ENCODE measurements at regions not wholly inside any gene's neighbourhood (a gene's known extent, or its start where the extent isn't known, plus 50 kb on each side); places are given as distances from the start of the nearest gene placed in this dataset.
A peak's percentile ranks its signal among the peaks of the same experiment; 100 is the strongest.
"Not testable (repeated sequence)": the region's sequence is repeated elsewhere in the genome, so short reads cannot be mapped to it uniquely, and the experiment has no call there.

DNA sequence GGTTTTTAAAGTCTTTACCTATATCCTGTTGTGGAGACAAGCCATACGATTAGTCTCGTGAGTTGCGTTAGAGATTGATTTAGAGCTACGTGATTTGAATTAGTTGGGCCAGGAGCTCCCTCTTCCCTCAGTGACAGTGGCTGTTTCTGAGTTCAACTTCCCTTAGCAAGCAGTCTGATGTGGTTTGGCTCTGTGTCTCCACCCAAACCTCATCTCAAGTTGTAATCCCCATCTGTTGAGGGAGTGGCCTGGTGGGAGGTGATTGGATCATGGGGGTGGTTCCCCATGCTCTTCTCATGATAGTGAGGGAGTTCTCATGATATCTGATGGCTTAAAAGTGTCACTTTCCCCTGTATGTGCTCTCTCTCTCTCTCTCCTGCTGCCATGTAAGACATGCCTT is 192.9 kb upstream of the PTGFR start:
- no peak for DNase-seq (ENCODE audit: low read depth)

DNA sequence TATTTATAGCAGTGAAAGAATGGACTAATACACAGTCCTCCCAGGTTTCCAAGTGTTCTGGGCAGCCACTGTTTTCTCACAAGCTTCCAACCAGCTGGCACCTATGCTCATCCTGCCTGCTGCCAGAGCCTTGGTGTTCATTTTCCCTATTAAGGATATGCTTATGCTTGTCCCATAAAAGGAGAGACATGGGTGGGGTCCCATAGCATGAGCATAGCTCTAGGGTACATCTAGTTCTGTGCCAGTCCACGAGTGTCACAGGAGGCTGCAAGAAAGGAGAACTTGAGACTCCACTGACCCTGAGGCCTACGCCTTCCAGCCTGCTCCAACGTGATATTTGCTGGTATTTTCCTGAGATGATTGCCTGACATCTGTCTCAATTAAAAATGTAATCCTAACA is 192.4 kb upstream of the PTGFR start:
- no peak for DNase-seq (ENCODE audit: low read depth)

- DNase-seq (ENCODE audit: low read depth) = no peak
These were observed 189.6 kb upstream of the PTGFR start for GRCh38 chr1:78301141-78301540.

DNA sequence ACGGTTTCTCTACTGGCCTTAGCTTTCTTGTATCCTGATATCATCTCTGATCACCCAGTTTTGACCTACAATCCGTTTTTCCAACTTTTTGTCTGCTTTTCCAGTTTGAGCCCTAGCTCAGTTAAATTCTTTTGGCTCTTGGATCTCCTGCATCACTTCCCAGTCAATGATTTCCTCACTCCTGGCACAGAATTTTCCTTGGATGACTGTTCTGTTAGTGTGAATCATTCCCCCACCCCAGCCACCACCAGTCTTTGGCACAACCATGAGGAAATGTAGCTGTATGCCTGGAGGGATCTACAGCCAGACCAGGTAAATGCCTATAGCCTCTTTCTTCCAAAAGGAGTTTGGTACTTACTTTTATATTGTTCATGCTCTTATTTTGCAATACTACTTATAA is 187.2 kb upstream of the PTGFR start:
- DNase-seq (ENCODE audit: low read depth) = peak; percentile 86

DNA sequence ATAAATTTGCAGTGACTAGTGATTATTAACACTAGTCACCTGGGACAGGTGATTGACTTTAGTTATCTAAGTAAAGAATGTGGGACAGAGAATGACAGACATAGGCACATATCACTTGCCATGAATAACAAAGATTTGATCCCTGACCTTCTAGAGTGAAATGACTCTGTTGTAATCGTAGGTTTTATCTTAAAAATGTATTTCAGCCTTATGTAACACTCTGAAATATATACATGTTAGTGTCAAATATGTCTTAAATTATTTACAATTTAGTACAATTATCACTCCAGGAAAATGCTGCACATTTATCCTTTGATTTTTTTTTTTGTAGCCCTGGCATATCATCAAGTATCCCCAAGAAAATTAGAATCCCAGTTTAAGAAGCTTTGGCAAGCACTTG is 186.4 kb upstream of the PTGFR start:
- DNase-seq (ENCODE audit: low read depth) = no peak

- DNase-seq (ENCODE audit: low read depth) = no peak
These were observed 186.0 kb upstream of the PTGFR start for GRCh38 chr1:78304761-78305160.

GRCh38 chr1:78310261-78310660 is 180.5 kb upstream of the PTGFR start:
- not testable (repeated sequence) for DNase-seq (ENCODE audit: low read depth)

GRCh38 chr1:78318011-78318410 is 172.8 kb upstream of the PTGFR start:
- no peak for DNase-seq (ENCODE audit: low read depth)

DNA sequence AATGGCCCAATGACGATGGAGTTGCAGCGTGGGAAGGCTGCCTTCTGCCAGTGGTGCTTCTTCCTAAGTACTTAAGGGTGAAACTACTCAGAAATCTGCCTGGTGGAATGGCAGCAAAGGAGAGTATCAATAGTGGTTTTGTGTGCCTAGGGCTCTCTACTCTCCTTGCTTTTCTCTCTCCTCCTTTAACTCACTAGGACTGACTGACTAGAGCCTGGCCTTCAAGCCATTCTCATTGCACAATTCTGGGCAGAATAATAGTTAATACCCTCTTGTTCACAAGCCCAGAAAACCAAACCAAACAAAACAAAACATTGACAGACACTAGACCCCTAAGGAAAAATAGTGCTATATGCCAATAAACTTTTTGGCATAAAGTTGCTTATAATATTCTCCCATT is 171.2 kb upstream of the PTGFR start:
- DNase-seq (ENCODE audit: low read depth) = no peak

DNA sequence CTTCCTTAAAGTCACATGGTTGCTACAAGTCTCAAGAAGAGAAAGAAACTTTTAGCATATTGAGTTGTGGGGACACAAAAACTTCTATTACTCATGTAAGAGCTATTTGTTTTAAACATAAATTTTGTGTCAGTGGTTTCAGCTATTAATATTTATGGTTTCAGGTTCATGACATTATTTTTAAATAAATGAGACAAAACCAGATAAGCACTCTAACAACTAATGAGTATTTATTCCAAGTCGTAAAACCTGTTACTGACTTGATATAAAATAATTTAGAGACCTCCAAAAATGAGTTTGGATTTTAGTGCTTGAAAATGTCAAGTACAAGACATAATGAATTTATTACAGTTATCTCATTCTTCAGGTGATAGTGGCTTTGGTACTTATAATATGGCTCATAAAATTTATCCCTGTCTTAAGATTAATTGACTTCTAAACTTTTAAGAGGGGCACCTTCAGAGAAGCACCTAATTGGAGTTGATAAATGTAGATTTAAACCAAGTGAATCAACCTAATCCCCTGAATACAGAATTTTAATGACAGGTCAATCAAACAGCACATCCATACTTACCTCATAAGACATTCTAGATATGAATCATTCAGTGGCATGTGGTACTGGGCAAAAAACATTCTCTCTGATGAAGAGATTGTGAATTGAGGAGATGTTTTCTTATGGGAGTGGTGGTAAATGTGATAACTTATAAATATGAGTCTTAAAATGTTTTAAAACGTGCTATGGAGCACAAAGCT is 167.7 kb upstream of the PTGFR start:
- DNase-seq (ENCODE audit: low read depth) = no peak

DNA sequence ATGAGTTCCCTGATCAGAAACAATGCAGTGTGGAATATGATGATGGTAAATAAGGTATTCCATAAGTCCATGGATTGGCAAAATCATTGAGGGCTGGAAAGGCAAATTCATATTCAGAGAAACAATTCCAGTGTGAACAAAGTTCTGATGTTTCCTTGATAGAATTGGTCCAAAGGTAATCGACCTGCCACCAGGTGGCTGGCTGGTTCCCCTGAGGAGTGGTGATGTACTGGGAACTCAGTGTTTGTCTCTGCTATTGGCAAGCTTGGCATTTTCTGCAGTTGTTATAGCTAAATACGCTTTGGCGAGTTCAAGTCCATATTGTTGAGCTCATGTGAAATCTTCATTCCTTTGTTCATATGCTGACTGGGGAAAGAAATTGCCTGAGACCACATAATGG is 165.5 kb upstream of the PTGFR start:
- no peak for DNase-seq (ENCODE audit: low read depth)

DNA sequence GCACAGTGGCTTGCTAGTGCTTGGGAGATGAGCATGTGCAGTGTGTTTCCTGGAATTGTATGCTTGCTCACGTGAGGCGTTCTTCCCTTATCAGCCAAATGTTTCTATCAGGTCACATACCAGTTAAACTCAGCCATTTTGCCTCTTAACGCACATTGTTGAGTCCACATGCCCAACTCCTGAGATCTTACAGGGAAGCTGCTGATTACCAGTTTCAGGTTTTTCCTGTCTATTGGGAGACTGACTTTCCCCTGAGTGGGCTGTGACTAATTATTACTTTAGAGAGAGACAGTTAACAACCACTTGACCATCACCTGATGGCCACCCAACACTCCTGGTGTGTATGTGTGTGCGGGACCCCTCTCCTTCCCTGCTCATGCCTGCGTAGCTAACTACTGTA is 161.3 kb upstream of the PTGFR start:
- no peak for DNase-seq (ENCODE audit: low read depth)

DNA sequence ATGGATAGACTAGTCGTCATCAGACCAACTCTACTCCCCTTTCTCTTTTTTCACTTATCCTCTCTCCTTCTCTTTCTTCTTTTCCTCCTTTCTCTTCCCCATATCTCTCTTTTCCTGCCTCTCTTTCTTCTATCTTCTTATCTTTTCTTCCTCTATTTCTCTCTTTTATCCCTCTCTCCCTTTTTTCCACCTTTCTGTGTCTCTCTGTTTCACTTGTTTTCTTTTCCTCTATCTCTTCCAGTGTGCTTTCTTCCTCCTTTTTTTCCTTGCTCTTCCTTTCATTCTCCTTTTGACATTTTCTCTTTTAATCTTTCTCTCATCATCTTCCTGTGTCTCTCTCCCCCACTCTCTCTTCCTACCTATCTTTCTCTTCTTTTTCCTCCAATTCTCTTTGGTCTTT is 159.0 kb upstream of the PTGFR start:
- no peak for DNase-seq (ENCODE audit: low read depth)

DNA sequence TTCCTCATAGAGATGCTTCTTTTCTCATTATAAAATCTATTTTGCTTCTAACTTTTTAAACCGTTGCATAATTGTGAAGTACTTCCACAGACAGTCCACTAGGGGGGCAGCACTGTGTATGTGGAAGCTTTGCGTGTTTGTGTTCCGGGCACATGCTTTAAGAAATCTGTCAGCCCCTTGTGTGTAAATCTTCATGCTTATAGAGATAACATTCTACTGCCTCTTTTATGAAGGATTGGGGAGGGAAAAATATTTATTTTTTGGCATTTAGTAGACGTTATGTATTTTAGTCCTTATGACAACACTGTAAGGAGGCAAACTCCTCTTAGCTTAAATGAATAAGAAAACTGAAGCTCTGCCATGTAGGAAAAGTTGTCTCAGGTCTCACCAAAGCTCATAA is 157.3 kb upstream of the PTGFR start:
- no peak for DNase-seq (ENCODE audit: low read depth)

DNA sequence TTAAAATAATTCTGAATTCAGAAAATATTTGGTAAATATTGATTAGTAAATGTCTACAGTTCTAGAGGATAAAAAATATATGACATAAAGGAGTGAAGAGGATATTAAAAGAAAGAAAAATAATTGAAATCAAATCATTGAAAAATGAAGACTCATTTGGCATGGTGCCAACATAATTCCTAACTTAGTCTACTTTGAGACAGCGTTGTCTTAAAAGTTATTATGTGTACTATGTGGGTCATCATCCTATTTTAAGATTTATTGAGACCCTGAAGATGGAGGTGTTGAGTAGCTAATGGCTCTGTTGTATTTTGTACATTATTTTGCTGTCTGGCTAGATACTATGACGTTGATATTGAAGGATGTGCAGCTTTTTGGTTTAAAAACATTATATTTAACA is 156.7 kb upstream of the PTGFR start:
- DNase-seq (ENCODE audit: low read depth) = no peak

GRCh38 chr1:78334952-78335351 is 155.8 kb upstream of the PTGFR start:
- no peak for DNase-seq (ENCODE audit: low read depth)

DNA sequence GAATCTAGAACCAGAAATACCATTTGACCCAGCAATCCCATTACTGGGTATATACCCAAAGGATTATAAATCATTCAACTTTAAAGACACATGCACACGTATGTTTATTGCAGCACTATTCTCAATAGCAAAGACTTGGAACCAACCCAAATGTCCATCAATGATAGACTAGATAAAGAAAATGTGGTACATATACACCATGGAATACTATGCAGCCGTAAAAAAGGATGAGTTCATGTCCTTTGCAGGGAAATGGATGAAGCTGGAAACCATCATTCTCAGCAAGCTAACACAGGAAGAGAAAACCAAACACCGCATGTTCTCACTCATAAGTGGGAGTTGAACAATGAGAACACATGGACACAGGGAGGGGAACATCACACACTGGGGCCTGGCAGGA is 154.0 kb upstream of the PTGFR start:
- not testable (repeated sequence) for DNase-seq (ENCODE audit: low read depth)

DNA sequence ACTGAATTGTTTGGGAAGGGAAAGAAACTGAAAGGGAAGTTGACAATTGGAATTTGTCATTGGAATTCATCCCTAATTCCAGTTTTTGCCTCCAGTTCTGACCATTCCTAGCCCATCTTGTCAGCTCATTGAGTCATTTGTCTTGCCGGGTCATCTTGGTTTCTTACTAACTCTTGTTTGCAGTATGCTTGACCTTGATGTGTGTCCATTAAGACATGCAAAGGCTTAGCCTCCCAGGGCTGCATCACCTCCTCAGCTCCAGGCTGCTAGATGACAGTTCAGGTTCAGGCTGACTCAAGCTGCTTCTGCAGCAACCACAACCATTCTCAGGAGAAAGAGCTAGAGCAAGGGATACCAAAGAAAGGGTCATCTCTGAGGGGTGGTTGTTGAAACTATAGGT is 151.3 kb upstream of the PTGFR start:
- no peak for DNase-seq (ENCODE audit: low read depth)

DNA sequence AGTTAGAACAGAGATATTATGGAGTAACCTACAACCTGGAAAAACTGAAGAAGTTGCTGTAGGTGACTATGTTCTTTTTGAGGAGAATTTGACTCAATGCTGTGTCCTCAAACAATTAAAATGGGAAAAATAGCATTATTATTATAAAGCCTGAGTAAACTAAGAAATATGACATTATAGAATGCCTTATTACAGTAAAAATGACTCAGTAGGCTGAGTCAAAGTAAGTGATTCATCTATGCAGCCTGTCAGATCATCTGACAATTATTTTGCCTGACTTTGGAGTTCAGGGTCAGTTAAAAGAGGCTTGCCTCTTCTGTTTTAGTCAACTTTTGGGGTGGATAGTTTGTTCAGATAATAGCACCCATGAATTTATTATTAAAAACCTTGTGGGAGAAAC is 150.8 kb upstream of the PTGFR start:
- DNase-seq (ENCODE audit: low read depth) = peak; percentile 69

DNA sequence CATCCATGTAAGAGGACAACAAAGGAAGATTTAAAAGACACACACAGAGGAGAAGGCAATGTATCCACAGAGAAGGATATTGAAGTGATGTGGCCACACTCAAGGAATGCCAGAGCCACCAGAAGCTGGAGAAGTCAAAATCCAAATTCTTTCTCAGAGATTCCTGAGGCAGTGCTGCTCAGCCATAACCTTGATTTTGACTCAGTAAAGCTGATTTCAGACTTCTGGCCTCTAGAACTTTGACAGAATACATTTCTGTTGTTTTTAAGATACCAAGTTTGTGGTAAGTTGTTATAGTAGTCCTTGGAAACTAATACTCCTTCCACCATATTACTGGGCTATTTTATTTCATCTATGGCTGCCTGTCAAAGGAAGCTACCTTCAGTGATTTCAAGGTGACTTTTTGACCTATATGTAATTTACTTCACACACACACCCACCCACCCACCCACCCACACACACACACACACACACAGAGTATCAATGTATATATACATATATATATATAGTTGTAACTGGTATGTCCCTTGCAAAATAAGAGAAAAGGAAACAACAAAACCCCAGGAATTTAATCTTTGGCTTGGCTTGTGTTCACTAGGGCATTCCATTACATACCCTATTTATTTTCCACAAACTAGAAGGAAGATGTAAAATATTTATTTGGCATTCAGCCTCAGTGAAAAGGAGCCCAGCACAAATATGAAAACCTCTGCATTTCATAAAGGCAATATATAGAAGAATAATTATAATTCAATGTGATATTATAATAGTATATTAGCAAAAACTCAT is 142.1 kb upstream of the PTGFR start:
- DNase-seq (ENCODE audit: low read depth) = no peak

GRCh38 chr1:78351551-78352216 is 139.1 kb upstream of the PTGFR start:
- no peak for DNase-seq (ENCODE audit: low read depth)

DNA sequence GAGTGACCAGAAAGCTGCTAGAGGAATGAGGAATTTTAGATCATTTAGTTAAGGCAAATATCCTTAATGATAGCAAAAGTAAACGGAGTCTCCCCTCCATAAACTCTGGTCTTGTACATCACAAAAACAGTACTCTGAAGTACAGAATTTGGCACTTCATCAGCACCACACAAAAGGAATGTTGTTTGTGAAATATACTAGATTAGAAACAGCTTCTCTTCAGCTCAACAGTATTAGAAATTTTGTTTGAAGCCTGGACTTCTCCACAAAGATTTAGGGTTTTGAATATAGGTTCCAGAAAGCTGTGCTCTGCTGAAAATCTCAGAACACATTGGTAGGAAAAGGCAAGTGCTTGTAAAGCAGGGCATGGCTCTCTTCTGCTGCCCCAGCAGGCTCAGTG is 135.1 kb upstream of the PTGFR start:
- DNase-seq (ENCODE audit: low read depth) = peak; percentile 69

- DNase-seq (ENCODE audit: low read depth) = no peak
These were observed 132.6 kb upstream of the PTGFR start for GRCh38 chr1:78358165-78358564.
